ENCODE measurements at regions not wholly inside any gene's neighbourhood (a gene's known extent, or its start where the extent isn't known, plus 50 kb on each side); places are given as distances from the start of the nearest gene placed in this dataset.
A peak's percentile ranks its signal among the peaks of the same experiment; 100 is the strongest.

DNA sequence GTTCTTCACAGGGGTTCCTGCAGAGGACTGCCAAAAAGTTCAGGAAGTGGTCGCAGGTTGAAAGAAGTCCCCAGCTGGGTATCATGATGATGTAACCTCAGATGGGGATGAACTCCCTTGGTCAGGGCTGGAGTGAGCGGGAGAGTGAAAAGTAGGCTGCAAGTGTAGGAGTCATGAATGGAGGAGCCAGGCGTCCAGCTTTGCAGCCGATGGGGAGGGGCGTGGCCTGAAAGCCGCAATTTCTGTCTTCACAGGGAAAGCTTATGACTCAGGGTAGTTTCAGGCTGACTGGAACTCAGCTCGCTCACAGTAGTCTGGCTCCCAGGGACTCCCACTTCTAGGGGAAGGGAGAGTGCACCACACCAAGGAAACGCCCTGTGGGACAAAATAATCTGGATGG lies 70.0 kb upstream of the HS3ST3A1 start:
- Histone ChIP-seq H3K4me1 (ENCODE audit: insufficient read depth, low read length) (peaks cover 5% of the 10 kb centered on the region), H3K79me2 (ENCODE audit: insufficient read depth, low read length) (no peaks in the 10 kb centered on the region), H2AFZ (ENCODE audit: low read depth, low read length) (peak overlapping the region; percentile 29), H3K27ac (ENCODE audit: low read depth, low read length) (no peak overlapping the region), H3K4me3 (ENCODE audit: insufficient read depth, low read depth, low read length) (no peak overlapping the region), H3K9ac (ENCODE audit: low read length) (peak overlapping the region; percentile 18), H3K36me3 (ENCODE audit: insufficient read depth, low read length) (no peaks in the 10 kb centered on the region), H3K9me3 (ENCODE audit: insufficient read depth, low read depth, low read length) (no peaks in the 10 kb centered on the region), H3K27me3 (ENCODE audit: insufficient read depth, low read length) (no peaks in the 10 kb centered on the region), H3K4me2 (ENCODE audit: low read length) (peak overlapping the region; percentile 77), H4K20me1 (ENCODE audit: insufficient read depth, low read length) (no peaks in the 10 kb centered on the region)
- TF ChIP-seq EZH2 (IDR thresholded peaks at IDR 0.05; ENCODE audit: insufficient read depth, low read length): no peak
- TF ChIP-seq, protein P1, sequence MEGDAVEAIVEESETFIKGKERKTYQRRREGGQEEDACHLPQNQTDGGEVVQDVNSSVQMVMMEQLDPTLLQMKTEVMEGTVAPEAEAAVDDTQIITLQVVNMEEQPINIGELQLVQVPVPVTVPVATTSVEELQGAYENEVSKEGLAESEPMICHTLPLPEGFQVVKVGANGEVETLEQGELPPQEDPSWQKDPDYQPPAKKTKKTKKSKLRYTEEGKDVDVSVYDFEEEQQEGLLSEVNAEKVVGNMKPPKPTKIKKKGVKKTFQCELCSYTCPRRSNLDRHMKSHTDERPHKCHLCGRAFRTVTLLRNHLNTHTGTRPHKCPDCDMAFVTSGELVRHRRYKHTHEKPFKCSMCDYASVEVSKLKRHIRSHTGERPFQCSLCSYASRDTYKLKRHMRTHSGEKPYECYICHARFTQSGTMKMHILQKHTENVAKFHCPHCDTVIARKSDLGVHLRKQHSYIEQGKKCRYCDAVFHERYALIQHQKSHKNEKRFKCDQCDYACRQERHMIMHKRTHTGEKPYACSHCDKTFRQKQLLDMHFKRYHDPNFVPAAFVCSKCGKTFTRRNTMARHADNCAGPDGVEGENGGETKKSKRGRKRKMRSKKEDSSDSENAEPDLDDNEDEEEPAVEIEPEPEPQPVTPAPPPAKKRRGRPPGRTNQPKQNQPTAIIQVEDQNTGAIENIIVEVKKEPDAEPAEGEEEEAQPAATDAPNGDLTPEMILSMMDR (IDR thresholded peaks at IDR 0.05; ENCODE audit: insufficient read depth, low read depth, low read length): no peak
- FAIRE-seq (no peak), DNase-seq (ENCODE audit: low read depth) (peak; percentile 66)
- peak overlapping the region; percentile 38 for H3K27ac Mint-ChIP-seq (ENCODE audit: unreplicated experiment)
- H3K4me3 Mint-ChIP-seq (ENCODE audit: unreplicated experiment): no peak overlapping the region
- peaks cover 16% of the 10 kb centered on the region for H3K4me1 Mint-ChIP-seq (ENCODE audit: low read depth, unreplicated experiment)
- peaks cover 4% of the 10 kb centered on the region for H3K9me3 Mint-ChIP-seq (ENCODE audit: unreplicated experiment)
- H3K27me3 Mint-ChIP-seq (ENCODE audit: low read depth, unreplicated experiment): no peaks in the 10 kb centered on the region
- H3K36me3 Mint-ChIP-seq (ENCODE audit: low read depth, unreplicated experiment): peaks cover 4% of the 10 kb centered on the region

DNA sequence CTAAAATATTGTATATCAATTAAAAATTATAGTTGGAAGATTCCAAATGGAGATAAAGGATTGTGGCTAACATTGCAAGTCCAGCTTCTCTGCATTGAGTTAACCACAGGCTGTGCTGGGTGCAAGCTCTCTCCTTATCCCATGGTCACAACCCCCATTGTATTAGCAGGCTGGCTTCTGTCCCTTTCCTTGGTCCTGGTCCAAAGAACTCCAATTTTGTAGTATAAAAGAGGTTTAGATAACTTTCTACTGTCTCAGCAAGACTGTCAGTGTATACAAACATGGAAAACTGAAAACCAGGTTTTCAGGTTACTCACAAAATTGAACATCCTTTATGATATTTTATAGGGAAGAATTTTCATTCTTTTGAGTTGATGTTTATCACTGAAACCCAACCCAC lies 76.6 kb upstream of the HS3ST3A1 start:
- no peaks in the 10 kb centered on the region for H3K27me3 ChIP-seq (ENCODE audit: insufficient read depth, low read length)
- TF ChIP-seq, protein P1 (IDR thresholded peaks at IDR 0.05; ENCODE audit: insufficient read depth, low read depth, low read length): no peak
- no peak for TF ChIP-seq EZH2 (IDR thresholded peaks at IDR 0.05; ENCODE audit: insufficient read depth, low read length)
- H2AFZ ChIP-seq (ENCODE audit: low read depth, low read length): no peak overlapping the region
- no peak overlapping the region for H3K9ac ChIP-seq (ENCODE audit: low read length)
- Mint-ChIP-seq H3K36me3 (ENCODE audit: low read depth, unreplicated experiment) (no peaks in the 10 kb centered on the region), H3K4me3 (ENCODE audit: unreplicated experiment) (no peak overlapping the region), H3K9me3 (ENCODE audit: unreplicated experiment) (no peaks in the 10 kb centered on the region), H3K27me3 (ENCODE audit: low read depth, unreplicated experiment) (no peaks in the 10 kb centered on the region), H3K27ac (ENCODE audit: unreplicated experiment) (no peak overlapping the region), H3K4me1 (ENCODE audit: low read depth, unreplicated experiment) (no peaks in the 10 kb centered on the region)
- no peak for DNase-seq (ENCODE audit: low read depth)
- H3K79me2 ChIP-seq (ENCODE audit: insufficient read depth, low read length): no peaks in the 10 kb centered on the region
- H3K4me1 ChIP-seq (ENCODE audit: insufficient read depth, low read length): no peaks in the 10 kb centered on the region
- H4K20me1 ChIP-seq (ENCODE audit: insufficient read depth, low read length): no peaks in the 10 kb centered on the region
- FAIRE-seq: no peak
- no peaks in the 10 kb centered on the region for H3K36me3 ChIP-seq (ENCODE audit: insufficient read depth, low read length)
- no peaks in the 10 kb centered on the region for H3K9me3 ChIP-seq (ENCODE audit: insufficient read depth, low read depth, low read length)
- H3K27ac ChIP-seq (ENCODE audit: low read depth, low read length): no peak overlapping the region
- no peak overlapping the region for H3K4me3 ChIP-seq (ENCODE audit: insufficient read depth, low read depth, low read length)
- no peak overlapping the region for H3K4me2 ChIP-seq (ENCODE audit: low read length)

DNA sequence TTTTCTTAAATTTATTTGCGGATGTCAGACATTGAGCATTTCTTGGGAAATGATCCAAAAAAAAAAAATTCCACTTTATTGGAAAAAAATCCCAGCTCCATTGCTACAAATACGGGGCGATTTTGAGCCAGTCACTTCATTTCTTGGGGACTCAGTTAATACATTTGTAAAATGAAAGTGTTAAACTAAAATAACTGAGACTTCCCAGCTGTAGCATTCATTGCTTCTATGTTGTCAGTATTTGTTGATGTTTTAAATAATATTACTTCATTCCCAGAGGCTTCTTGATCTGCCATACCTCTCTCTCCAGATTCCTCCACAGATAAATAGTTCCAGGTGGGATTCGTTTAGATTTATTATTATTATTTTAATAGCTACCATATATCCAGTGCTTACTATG lies 77.1 kb upstream of the HS3ST3A1 start:
- Histone ChIP-seq H3K4me3 (ENCODE audit: insufficient read depth, low read depth, low read length) (no peak overlapping the region), H3K27me3 (ENCODE audit: insufficient read depth, low read length) (no peaks in the 10 kb centered on the region)
- no peaks in the 10 kb centered on the region for H3K36me3 Mint-ChIP-seq (ENCODE audit: low read depth, unreplicated experiment)

More for the DNA sequence above, 77.1 kb upstream of the HS3ST3A1 start:
- no peaks in the 10 kb centered on the region for H3K36me3 ChIP-seq (ENCODE audit: insufficient read depth, low read length)
- no peak overlapping the region for H3K9ac ChIP-seq (ENCODE audit: low read length)
- H3K4me2 ChIP-seq (ENCODE audit: low read length): no peak overlapping the region
- no peak overlapping the region for H3K27ac Mint-ChIP-seq (ENCODE audit: unreplicated experiment)
- no peaks in the 10 kb centered on the region for H4K20me1 ChIP-seq (ENCODE audit: insufficient read depth, low read length)
- DNase-seq (ENCODE audit: low read depth) (no peak), FAIRE-seq (no peak)
- H3K79me2 ChIP-seq (ENCODE audit: insufficient read depth, low read length): no peaks in the 10 kb centered on the region
- H3K9me3 Mint-ChIP-seq (ENCODE audit: unreplicated experiment): no peaks in the 10 kb centered on the region
- TF ChIP-seq, protein P1 (IDR thresholded peaks at IDR 0.05; ENCODE audit: insufficient read depth, low read depth, low read length): no peak
- TF ChIP-seq EZH2 (IDR thresholded peaks at IDR 0.05; ENCODE audit: insufficient read depth, low read length): no peak
- H3K27ac ChIP-seq (ENCODE audit: low read depth, low read length): no peak overlapping the region
- no peaks in the 10 kb centered on the region for H3K4me1 ChIP-seq (ENCODE audit: insufficient read depth, low read length)
- H3K9me3 ChIP-seq (ENCODE audit: insufficient read depth, low read depth, low read length): no peaks in the 10 kb centered on the region
- no peaks in the 10 kb centered on the region for H3K27me3 Mint-ChIP-seq (ENCODE audit: low read depth, unreplicated experiment)
- no peak overlapping the region for H3K4me3 Mint-ChIP-seq (ENCODE audit: unreplicated experiment)
- H2AFZ ChIP-seq (ENCODE audit: low read depth, low read length): no peak overlapping the region
- no peaks in the 10 kb centered on the region for H3K4me1 Mint-ChIP-seq (ENCODE audit: low read depth, unreplicated experiment)
